T-cell (primary cell): ENCODE measurements at regions not wholly inside any gene's neighbourhood (a gene's known extent, or its start where the extent isn't known, plus 50 kb on each side); places are given as distances from the start of the nearest gene placed in this dataset.

Source experiments
- ATAC-seq, 4 experiments: fragments of 200-7000 bp in 3 of 4; fragments of 150-1000 bp in 1 of 4; cut with Tn5 transposase; replicated peaks in 1 of 4; 1 replicate in 3 of 4; 2 replicates in 1 of 4; pipeline ENCODE4 v1.10.0; 2021; ENCODE audit warnings: moderate library complexity in 3 of 4, mild to moderate bottlenecking in 2 of 4, moderate number of reproducible peaks in 1 of 4
- CTCF ChIA-PET, 2 donors: fragments of 300-600 bp; sonication (Branson Sonifier 250); formaldehyde crosslinking; loops; one replicate each; lab custom pipeline; 2022; ENCODE audit warnings: antibody characterized with exemption in 2 of 2; lab: Charles Lee
- POLR2A ChIA-PET, 2 donors: fragments of 300-600 bp; sonication (Branson Sonifier 250); formaldehyde crosslinking; loops; one replicate each; lab custom pipeline; 2022; ENCODE audit warnings: antibody characterized with exemption in 2 of 2; lab: Charles Lee
- DNase-seq, 35 experiments: peaks; one replicate each; pipeline versions ENCODE4 v3.0.0 to v3.0.0-alpha.2; 2013 to 2023
- H3K27ac ChIP-seq: one replicate; pipeline ENCODE4 v1.5.1; 2013; ENCODE audit warnings: low read length
- H3K27me3 ChIP-seq, 2 experiments: replicated peaks in 1 of 2; 1 replicate in 1 of 2; 2 replicates in 1 of 2; pipeline versions ENCODE4 v1.6.1 to v1.7.0; 2013; ENCODE audit warnings: low read length in 1 of 2, mixed read lengths in 1 of 2; ENCODE audit not compliant: control insufficient read depth in 2 of 2, insufficient read depth in 2 of 2; ENCODE audit errors: extremely low read depth in 1 of 2
- H3K36me3 ChIP-seq, 2 donors: 1 replicate in 1 of 2; 2 replicates in 1 of 2; pipeline versions ENCODE4 v1.6.1 to v1.7.0; 2013; ENCODE audit warnings: low read length in 1 of 2; ENCODE audit not compliant: control insufficient read depth in 2 of 2, insufficient read depth in 1 of 2; ENCODE audit errors: extremely low read depth in 1 of 2
- H3K4me1 ChIP-seq, 2 experiments: 1 replicate in 1 of 2; 2 replicates in 1 of 2; pipeline versions ENCODE4 v1.6.1 to v1.7.0; 2013; ENCODE audit warnings: low read length in 2 of 2, mixed read lengths in 1 of 2; ENCODE audit not compliant: insufficient read depth in 2 of 2, control insufficient read depth in 1 of 2; ENCODE audit errors: extremely low read depth in 1 of 2
- H3K4me3 ChIP-seq, 2 donors: 1 replicate in 1 of 2; 2 replicates in 1 of 2; pipeline versions ENCODE4 v1.5.1 to v1.7.0; 2013; ENCODE audit warnings: mild to moderate bottlenecking in 2 of 2, low read length in 1 of 2, moderate library complexity in 1 of 2; ENCODE audit not compliant: control insufficient read depth in 1 of 2; ENCODE audit errors: extremely low read depth in 1 of 2
- H3K9me3 ChIP-seq: 2 replicates; pipeline ENCODE4 v1.7.0; 2013
- H3K27ac Mint-ChIP-seq, 2 donors: one replicate each; pipeline ENCODE4 v1.8.0; 2020 to 2021; ENCODE audit warnings: mild to moderate bottlenecking in 2 of 2, mixed read lengths in 2 of 2
- H3K27me3 Mint-ChIP-seq, 2 donors: one replicate each; pipeline ENCODE4 v1.8.0; 2021 to 2022; ENCODE audit warnings: mixed read lengths in 2 of 2
- H3K36me3 Mint-ChIP-seq: one replicate; pipeline ENCODE4 v1.8.0; 2021; ENCODE audit warnings: mixed read lengths
- H3K4me1 Mint-ChIP-seq, 3 donors: one replicate each; pipeline ENCODE4 v1.8.0; 2020 to 2022; ENCODE audit warnings: mixed read lengths in 3 of 3, mild to moderate bottlenecking in 1 of 3
- H3K4me3 Mint-ChIP-seq, 3 donors: one replicate each; pipeline ENCODE4 v1.8.0; 2020 to 2022; ENCODE audit warnings: mild to moderate bottlenecking in 3 of 3, mixed read lengths in 3 of 3, moderate library complexity in 3 of 3
- H3K9me3 Mint-ChIP-seq, 3 donors: one replicate each; pipeline ENCODE4 v1.8.0; 2020 to 2022; ENCODE audit warnings: mixed read lengths in 3 of 3
- WGBS: methylation state at CpG from one replicate; pipeline ENCODE4 v1.1.5; 2013; ENCODE audit warnings: missing lambda C conversion rate; ENCODE audit not compliant: insufficient coverage; 5-methylcytosine and 5-hydroxymethylcytosine counted together

DNA sequence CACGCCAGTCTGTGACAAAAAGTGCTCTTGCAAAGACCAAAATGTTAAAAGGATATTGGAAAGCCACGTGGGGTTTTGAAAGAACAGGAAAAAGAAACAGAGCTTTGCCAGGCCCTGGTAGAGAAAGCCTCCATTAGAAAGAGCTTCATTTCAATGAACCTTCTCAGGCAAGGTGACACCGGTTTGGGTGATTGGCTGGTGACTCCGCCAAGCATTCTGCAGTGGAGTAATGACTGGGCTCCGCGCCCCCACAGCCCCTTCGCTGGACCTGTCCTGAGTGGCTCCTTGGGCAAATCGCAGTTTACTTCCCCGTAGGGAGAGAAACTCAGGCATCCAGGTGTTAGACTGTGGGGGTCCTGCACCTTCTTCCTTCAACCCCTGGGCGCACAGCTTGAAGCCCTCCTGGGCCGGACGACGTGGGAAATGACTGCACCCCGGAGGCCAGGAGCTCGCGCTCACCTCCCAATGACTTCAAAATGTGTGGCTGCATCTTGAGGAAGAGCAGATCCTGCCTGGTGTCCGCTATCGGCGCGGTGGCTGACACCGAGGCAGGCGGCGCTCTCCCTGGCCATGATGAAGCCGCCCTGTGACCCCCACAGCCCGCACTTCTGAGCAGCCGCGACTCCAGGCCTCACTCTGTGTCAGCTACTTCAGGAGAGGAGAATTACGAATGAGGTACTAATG, 444.6 kb upstream of the SGCG start:
- Mint-ChIP-seq H3K36me3 (no peaks in the 10 kb centered on the region), H3K27ac (no peak overlapping the region), H3K4me3 (no peak overlapping the region), H3K4me1 (no peaks in the 10 kb centered on the region), H3K9me3 (peaks cover 0 to 2% (median 0%) of the 10 kb centered on the region in 3 donors), H3K27me3 (peaks cover 15 to 17% of the 10 kb centered on the region in 2 donors)
- WGBS = 64% methylated on average over 24 of the region's 28 CpGs
- Histone ChIP-seq H3K36me3 (no peaks in the 10 kb centered on the region), H3K27me3 (peaks cover 0 to 12% of the 10 kb centered on the region in 2 experiments), H3K27ac (no peak overlapping the region), H3K4me1 (no peaks in the 10 kb centered on the region), H3K4me3 (no peak overlapping the region), H3K9me3 (no peaks in the 10 kb centered on the region)
- no peak for ATAC-seq
- ChIA-PET POLR2A (no interaction called here), CTCF (no interaction called here)
- DNase-seq = no peak

DNA sequence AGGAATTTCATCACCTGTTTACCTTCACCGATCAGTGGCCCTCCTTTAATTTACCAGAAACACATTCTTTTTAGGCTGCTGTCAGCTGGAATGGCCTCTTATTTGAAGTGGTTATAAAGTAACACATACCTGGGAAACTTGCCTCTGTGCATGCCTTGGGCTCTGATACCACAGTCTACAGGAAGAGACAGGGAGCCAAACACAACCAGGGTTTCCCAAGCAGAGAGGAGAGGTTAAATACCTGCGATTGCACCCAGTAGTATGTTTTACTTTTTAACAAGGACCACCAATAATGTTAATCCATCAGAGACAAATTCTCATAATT, 444.0 kb upstream of the SGCG start:
- Mint-ChIP-seq H3K9me3 (peaks cover 0 to 3% (median 0%) of the 10 kb centered on the region in 3 donors), H3K36me3 (no peaks in the 10 kb centered on the region), H3K27ac (no peak overlapping the region), H3K27me3 (peaks cover 14 to 17% of the 10 kb centered on the region in 2 donors), H3K4me3 (no peak overlapping the region), H3K4me1 (no peaks in the 10 kb centered on the region)
- CTCF ChIA-PET = no interaction called here
- Histone ChIP-seq H3K4me1 (no peaks in the 10 kb centered on the region), H3K9me3 (no peaks in the 10 kb centered on the region), H3K36me3 (no peaks in the 10 kb centered on the region), H3K27ac (no peak overlapping the region), H3K4me3 (no peak overlapping the region), H3K27me3 (peaks cover 0 to 12% of the 10 kb centered on the region in 2 experiments)
- DNase-seq (no peak), ATAC-seq (no peak)
- WGBS = no CpG with 5 or more reads among the region's 2 CpGs
- POLR2A ChIA-PET = no interaction called here

DNA sequence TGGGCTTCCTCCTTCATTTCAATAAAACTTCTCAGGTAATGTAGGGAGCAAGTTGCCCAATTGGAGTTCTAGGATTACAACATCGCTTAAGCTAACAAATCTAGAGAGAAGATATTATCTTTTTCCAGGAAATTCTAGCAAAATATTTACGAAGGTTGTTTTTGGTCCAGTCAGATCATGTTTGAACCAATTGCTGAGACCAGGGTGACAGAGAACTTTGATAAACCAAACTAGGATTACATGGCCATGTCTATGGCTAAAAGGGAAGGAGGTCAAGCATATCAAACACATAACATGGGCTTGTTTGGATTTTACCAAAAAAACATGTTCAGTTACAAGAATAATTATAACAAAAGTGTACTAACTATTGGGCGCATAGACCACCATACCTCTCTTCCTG, 442.4 kb upstream of the SGCG start:
- Histone ChIP-seq H3K36me3 (no peaks in the 10 kb centered on the region), H3K4me1 (no peaks in the 10 kb centered on the region), H3K9me3 (no peaks in the 10 kb centered on the region), H3K4me3 (no peak overlapping the region), H3K27ac (no peak overlapping the region), H3K27me3 (peaks cover 0 to 12% of the 10 kb centered on the region in 2 experiments)
- Mint-ChIP-seq H3K9me3 (peaks cover 0 to 3% (median 0%) of the 10 kb centered on the region in 3 donors), H3K27me3 (peaks cover 11 to 17% of the 10 kb centered on the region in 2 donors), H3K27ac (no peak overlapping the region), H3K4me3 (no peak overlapping the region), H3K4me1 (no peaks in the 10 kb centered on the region), H3K36me3 (no peaks in the 10 kb centered on the region)
- no peak for ATAC-seq
- DNase-seq = no peak
- ChIA-PET POLR2A (no interaction called here), CTCF (no interaction called here)
- whole genome bisulfite sequencing = no CpG with 5 or more reads among the region's 3 CpGs

DNA sequence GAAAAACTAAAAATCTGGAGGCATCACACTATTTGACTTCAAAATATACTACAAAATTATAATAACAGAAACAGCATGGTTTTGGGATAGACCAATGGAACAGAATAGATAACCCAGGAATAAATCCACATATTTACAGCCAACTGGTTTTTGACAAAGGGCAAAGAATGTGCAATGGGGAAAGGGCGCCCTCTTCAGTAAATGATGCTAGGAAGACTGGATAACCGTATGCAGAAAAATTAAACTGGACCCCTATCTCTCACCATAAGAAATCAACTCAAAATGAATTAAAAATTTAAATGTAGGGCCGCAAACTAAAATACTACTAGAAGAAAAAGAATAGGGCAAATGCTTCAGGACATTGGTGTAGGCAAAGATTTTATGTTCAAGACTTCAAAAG, 440.5 kb upstream of the SGCG start:
- DNase-seq (no peak), ATAC-seq (no peak)
- Mint-ChIP-seq H3K27ac (no peak overlapping the region), H3K27me3 (peaks cover 3 to 10% of the 10 kb centered on the region in 2 donors), H3K36me3 (no peaks in the 10 kb centered on the region), H3K9me3 (peaks cover 0 to 3% (median 0%) of the 10 kb centered on the region in 3 donors), H3K4me1 (no peaks in the 10 kb centered on the region), H3K4me3 (no peak overlapping the region)
- Histone ChIP-seq H3K9me3 (no peaks in the 10 kb centered on the region), H3K4me1 (no peaks in the 10 kb centered on the region), H3K4me3 (no peak overlapping the region), H3K36me3 (no peaks in the 10 kb centered on the region), H3K27me3 (peaks cover 0 to 12% of the 10 kb centered on the region in 2 experiments), H3K27ac (no peak overlapping the region)
- ChIA-PET CTCF (no interaction called here), POLR2A (no interaction called here)
- WGBS = no CpG with 5 or more reads among the region's 3 CpGs

DNA sequence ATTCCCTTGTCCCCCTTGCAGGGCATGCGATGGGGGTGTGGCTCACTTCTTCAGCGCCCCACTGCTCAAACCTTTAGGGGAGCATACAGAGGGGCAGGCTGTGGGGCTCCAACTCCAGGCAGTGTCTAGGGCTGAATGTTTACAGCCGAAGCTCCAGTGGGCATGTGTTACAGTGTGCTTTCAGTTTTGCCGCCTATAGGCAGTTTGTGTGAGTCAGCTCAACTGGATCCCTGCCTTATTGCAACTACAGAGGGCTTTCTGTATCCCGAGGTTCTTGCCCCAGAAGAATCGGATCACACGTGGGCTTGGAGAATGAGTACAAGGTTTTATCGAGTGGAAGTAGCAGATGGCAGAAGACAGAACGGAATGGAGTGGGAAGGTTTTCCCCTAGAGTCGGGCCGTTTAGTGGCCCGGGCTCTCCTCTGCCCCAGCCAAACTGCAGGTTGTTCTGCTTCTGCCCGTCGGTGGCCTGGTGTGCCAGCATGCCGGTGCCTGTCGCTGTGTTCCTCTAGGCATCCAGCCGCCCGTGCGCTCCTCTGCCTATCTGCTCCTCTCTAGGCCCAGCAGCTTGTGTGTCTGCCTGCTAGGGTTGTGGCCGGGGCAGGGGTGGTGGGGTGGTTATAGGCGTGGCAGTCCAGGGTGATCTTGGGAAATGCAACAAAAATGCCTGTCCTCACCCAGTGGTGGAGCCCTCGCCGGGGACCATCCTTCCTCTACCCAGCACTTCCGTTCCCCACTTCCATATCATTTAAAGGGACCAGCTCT, 435.9 kb upstream of the SGCG start:
- no peaks in the 10 kb centered on the region for H3K36me3 ChIP-seq
- H3K27me3 ChIP-seq = no peaks in the 10 kb centered on the region
- H3K27ac ChIP-seq = no peak overlapping the region
- Mint-ChIP-seq H3K4me1 (no peaks in the 10 kb centered on the region), H3K4me3 (no peak overlapping the region), H3K27me3 (no peaks in the 10 kb centered on the region), H3K9me3 (peaks cover 0 to 3% (median 0%) of the 10 kb centered on the region in 3 donors), H3K36me3 (no peaks in the 10 kb centered on the region), H3K27ac (no peak overlapping the region)
- H3K4me3 ChIP-seq = no peak overlapping the region
- ATAC-seq (no peak), DNase-seq (no peak)
- ChIA-PET POLR2A (no interaction called here), CTCF (interaction anchor here in 1 of 2 donors (0.7 kb wide), 1 partner anchor 691 kb away, joined by 3 read pairs; no protein-coding TSS in a partner anchor)
- 96% methylated on average over 19 of the region's 24 CpGs for WGBS
- H3K9me3 ChIP-seq = no peaks in the 10 kb centered on the region
- no peaks in the 10 kb centered on the region for H3K4me1 ChIP-seq

DNA sequence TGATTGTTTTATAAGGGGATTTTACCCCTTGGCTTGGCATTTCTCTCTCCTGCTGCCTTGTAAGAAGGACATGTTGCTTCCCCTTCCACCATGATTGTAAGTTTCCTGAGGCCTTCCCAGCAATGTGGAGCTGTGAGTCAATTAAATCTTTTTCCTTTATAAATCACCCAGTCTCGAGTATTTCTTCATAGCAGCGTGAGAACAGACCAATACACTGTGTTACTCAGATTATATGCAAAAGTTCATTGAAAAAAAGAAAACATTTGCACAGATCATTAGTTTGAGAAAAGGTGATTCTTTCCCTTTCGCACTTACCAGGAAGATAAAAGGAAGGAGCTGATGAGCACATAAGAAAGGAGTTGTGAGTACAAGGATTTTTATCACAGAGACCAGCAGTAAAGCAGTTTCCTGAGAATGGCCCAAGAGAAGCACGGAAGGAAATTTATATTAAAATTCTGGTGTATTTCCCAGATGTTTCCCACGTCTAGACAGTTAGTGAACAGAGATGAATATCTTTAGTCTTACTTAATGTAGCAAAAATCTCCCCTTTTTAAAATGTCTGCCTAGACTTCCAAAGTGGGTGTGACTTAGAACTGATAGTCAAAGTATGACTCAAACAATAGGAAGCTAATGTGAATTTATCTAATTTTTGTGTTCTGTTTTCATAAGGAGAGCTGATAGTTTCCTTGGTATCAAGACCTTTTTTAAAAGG, 431.8 kb upstream of the SGCG start:
- no peaks in the 10 kb centered on the region for H3K9me3 ChIP-seq
- H3K4me3 Mint-ChIP-seq = no peak overlapping the region
- POLR2A ChIA-PET = interaction anchor here in 1 of 2 donors (0.7 kb wide), 1 partner anchor 103 kb away, joined by 3 read pairs; no protein-coding TSS in a partner anchor
- peaks cover 0 to 8% (median 2%) of the 10 kb centered on the region in 3 donors for H3K9me3 Mint-ChIP-seq
- CTCF ChIA-PET = no interaction called here
- no peak overlapping the region for H3K4me3 ChIP-seq
- H3K27ac ChIP-seq = no peak overlapping the region
- H3K4me1 ChIP-seq = no peaks in the 10 kb centered on the region
- H3K27ac Mint-ChIP-seq = no peak overlapping the region
- H3K27me3 ChIP-seq = no peaks in the 10 kb centered on the region
- no peak for DNase-seq
- no peaks in the 10 kb centered on the region for H3K36me3 Mint-ChIP-seq
- 100% methylated on average over 1 of the region's 5 CpGs for WGBS
- H3K27me3 Mint-ChIP-seq = no peaks in the 10 kb centered on the region
- no peaks in the 10 kb centered on the region for H3K36me3 ChIP-seq
- no peak for ATAC-seq
- H3K4me1 Mint-ChIP-seq = no peaks in the 10 kb centered on the region
